ENCODE measurements at regions not wholly inside any gene's neighbourhood (a gene's known extent, or its start where the extent isn't known, plus 50 kb on each side); places are given as distances from the start of the nearest gene placed in this dataset.

DNA sequence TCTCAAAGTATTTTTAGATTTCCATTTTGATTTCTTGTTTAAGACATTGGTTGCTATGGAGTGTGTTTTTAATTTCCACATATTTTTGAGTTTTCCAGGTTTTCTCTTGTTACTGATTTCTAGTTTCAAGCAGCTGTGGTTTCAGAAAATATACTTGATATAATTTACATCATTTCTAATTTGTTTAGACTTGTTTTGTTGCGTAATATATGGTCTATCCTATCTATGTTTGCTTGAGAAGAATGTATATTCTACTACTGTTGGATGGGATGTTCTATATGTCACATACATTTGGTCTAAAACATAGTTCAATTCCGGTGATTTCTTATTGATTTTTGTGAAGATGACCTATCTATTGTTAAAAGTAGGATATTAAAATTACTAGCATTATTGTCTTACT lies 170.5 kb upstream of the EMCN start:
- Mint-ChIP-seq H3K9me3 (ENCODE audit: unreplicated experiment) (no peaks in the 10 kb centered on the region), H3K27ac (ENCODE audit: unreplicated experiment) (no peak overlapping the region), H3K27me3 (ENCODE audit: insufficient read depth, unreplicated experiment) (peaks cover 3% of the 10 kb centered on the region), H3K36me3 (ENCODE audit: insufficient read depth, unreplicated experiment) (no peaks in the 10 kb centered on the region), H3K4me1 (ENCODE audit: low read depth, unreplicated experiment) (no peaks in the 10 kb centered on the region), H3K4me3 (ENCODE audit: unreplicated experiment) (no peak overlapping the region)
- BruUV-seq (replicated peaks): no TSS peak
- no peak for DNase-seq
- Histone ChIP-seq H3K27me3 (replicated peaks; ENCODE audit: control insufficient read depth, insufficient read depth, low read length) (no peaks in the 10 kb centered on the region), H3K36me3 (ENCODE audit: control insufficient read depth, insufficient read depth, low read length) (no peaks in the 10 kb centered on the region), H3K9me3 (no peaks in the 10 kb centered on the region), H3K4me1 (no peaks in the 10 kb centered on the region), H3K4me3 (ENCODE audit: low read depth, low read length) (no peak overlapping the region)
- POLR2A ChIA-PET: no interaction called here
- TF ChIP-seq, protein P1, sequence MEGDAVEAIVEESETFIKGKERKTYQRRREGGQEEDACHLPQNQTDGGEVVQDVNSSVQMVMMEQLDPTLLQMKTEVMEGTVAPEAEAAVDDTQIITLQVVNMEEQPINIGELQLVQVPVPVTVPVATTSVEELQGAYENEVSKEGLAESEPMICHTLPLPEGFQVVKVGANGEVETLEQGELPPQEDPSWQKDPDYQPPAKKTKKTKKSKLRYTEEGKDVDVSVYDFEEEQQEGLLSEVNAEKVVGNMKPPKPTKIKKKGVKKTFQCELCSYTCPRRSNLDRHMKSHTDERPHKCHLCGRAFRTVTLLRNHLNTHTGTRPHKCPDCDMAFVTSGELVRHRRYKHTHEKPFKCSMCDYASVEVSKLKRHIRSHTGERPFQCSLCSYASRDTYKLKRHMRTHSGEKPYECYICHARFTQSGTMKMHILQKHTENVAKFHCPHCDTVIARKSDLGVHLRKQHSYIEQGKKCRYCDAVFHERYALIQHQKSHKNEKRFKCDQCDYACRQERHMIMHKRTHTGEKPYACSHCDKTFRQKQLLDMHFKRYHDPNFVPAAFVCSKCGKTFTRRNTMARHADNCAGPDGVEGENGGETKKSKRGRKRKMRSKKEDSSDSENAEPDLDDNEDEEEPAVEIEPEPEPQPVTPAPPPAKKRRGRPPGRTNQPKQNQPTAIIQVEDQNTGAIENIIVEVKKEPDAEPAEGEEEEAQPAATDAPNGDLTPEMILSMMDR (IDR thresholded peaks at IDR 0.05; ENCODE audit: insufficient read depth in 1 of 2, low read depth in 1 of 2, low read length in 1 of 2, severe bottlenecking in 1 of 2, unreplicated experiment in 1 of 2): no peak
- intact Hi-C loops (cut with micrococcal nuclease; ENCODE audit: unreplicated experiment): no loop called here
- CTCF ChIA-PET: no interaction called here

DNA sequence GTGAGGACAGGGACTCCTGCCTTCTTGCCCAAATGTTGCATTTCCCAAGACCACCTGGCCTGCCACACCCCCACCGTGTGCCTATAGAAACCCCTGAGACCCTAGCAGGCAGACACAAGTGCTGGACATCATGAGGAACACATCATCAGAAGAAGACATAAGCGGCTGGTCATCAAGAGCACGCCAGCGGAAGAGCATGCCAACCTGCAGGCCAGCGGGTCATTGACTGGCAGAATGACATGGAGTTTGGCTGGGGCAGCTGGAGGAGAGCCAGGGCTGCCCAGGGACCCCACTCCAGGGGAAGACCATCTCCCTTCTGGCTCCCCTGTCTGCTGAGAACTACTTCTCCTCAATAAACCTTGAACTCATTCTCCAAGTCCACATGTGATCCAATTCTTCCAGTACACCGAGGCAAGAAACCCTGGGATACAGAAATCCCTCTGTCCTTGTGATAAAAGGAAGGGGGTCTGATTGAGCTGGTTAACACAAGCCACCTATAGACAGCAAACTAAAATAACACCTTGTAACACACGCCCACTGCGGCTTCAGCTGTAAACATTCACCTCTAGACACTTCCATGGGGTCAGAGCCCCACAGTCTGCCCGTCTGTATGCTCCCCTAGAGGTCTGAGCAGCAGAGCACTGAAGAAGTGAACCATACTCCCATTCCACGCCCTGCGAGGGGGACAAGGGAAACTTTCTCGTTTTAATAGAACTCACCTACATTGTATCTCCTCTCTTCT lies 164.8 kb upstream of the EMCN start:
- Mint-ChIP-seq H3K4me1 (ENCODE audit: low read depth, unreplicated experiment) (no peaks in the 10 kb centered on the region), H3K27ac (ENCODE audit: unreplicated experiment) (no peak overlapping the region), H3K4me3 (ENCODE audit: unreplicated experiment) (no peak overlapping the region), H3K36me3 (ENCODE audit: insufficient read depth, unreplicated experiment) (no peaks in the 10 kb centered on the region), H3K9me3 (ENCODE audit: unreplicated experiment) (no peaks in the 10 kb centered on the region), H3K27me3 (ENCODE audit: insufficient read depth, unreplicated experiment) (peaks cover 5% of the 10 kb centered on the region)
- H3K9me3 ChIP-seq: no peaks in the 10 kb centered on the region
- TF ChIP-seq, protein P1 (IDR thresholded peaks at IDR 0.05; ENCODE audit: insufficient read depth in 1 of 2, low read depth in 1 of 2, low read length in 1 of 2, severe bottlenecking in 1 of 2, unreplicated experiment in 1 of 2): no peak
- H3K36me3 ChIP-seq (ENCODE audit: control insufficient read depth, insufficient read depth, low read length): no peaks in the 10 kb centered on the region
- POLR2A ChIA-PET: no interaction called here
- no peak overlapping the region for H3K4me3 ChIP-seq (ENCODE audit: low read depth, low read length)
- H3K4me1 ChIP-seq: no peaks in the 10 kb centered on the region
- no peaks in the 10 kb centered on the region for H3K27me3 ChIP-seq (replicated peaks; ENCODE audit: control insufficient read depth, insufficient read depth, low read length)
- CTCF ChIA-PET: no interaction called here
- BruUV-seq (replicated peaks): no TSS peak
- DNase-seq: no peak
- intact Hi-C loops (cut with micrococcal nuclease; ENCODE audit: unreplicated experiment): no loop called here

DNA sequence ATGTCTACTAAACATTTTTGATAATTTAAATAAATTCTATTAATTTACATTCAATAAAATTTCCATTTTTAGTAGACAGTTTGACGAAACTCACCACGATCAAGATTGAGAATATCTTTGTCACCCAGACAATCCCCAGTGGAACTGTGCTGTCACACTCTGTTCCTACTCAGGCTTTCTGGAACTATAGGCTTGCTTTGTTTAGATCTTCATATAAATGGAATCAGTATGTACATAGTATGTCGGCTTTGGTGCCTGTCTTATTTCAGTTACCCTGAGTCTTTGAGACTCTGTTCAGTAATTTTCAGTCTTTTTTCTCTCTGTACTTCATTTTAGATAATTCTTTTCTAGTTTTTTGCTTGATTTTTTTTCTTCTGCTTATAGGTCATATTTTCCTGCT lies 163.5 kb upstream of the EMCN start:
- H3K27ac Mint-ChIP-seq (ENCODE audit: unreplicated experiment): no peak overlapping the region
- H3K27me3 Mint-ChIP-seq (ENCODE audit: insufficient read depth, unreplicated experiment): peaks cover 5% of the 10 kb centered on the region

More for the DNA sequence above, 163.5 kb upstream of the EMCN start:
- H3K9me3 Mint-ChIP-seq (ENCODE audit: unreplicated experiment): no peaks in the 10 kb centered on the region
- no peak for DNase-seq
- H3K36me3 Mint-ChIP-seq (ENCODE audit: insufficient read depth, unreplicated experiment): no peaks in the 10 kb centered on the region
- intact Hi-C loops (cut with micrococcal nuclease; ENCODE audit: unreplicated experiment): no loop called here
- Histone ChIP-seq H3K27me3 (replicated peaks; ENCODE audit: control insufficient read depth, insufficient read depth, low read length) (no peaks in the 10 kb centered on the region), H3K36me3 (ENCODE audit: control insufficient read depth, insufficient read depth, low read length) (no peaks in the 10 kb centered on the region), H3K4me1 (no peaks in the 10 kb centered on the region), H3K9me3 (no peaks in the 10 kb centered on the region), H3K4me3 (ENCODE audit: low read depth, low read length) (no peak overlapping the region)
- no peak overlapping the region for H3K4me3 Mint-ChIP-seq (ENCODE audit: unreplicated experiment)
- CTCF ChIA-PET: no interaction called here
- TF ChIP-seq, protein P1 (IDR thresholded peaks at IDR 0.05; ENCODE audit: insufficient read depth in 1 of 2, low read depth in 1 of 2, low read length in 1 of 2, severe bottlenecking in 1 of 2, unreplicated experiment in 1 of 2): no peak
- no peaks in the 10 kb centered on the region for H3K4me1 Mint-ChIP-seq (ENCODE audit: low read depth, unreplicated experiment)
- BruUV-seq (replicated peaks): no TSS peak
- POLR2A ChIA-PET: no interaction called here

Measured in Caco-2 (cell line).